Cardiac fibroblast (primary cell): ENCODE measurements at regions not wholly inside any gene's neighbourhood (a gene's known extent, or its start where the extent isn't known, plus 50 kb on each side); places are given as distances from the start of the nearest gene placed in this dataset.
"Not testable (repeated sequence)": the region's sequence is repeated elsewhere in the genome, so short reads cannot be mapped to it uniquely, and the experiment has no call there.

Experiments used
- DNase-seq, 2 donors: peaks; one replicate each; pipeline versions ENCODE4 v3.0.0 to v3.0.0-alpha.2; 2010; ENCODE audit warnings: low read depth in 2 of 2
- H3K4me3 ChIP-seq, 2 donors: replicated peaks in 1 of 2; 1 replicate in 1 of 2; 2 replicates in 1 of 2; pipeline ENCODE4 v1.5.1; 2011; ENCODE audit warnings: low read depth in 2 of 2, low read length in 2 of 2, mild to moderate bottlenecking in 2 of 2, moderate library complexity in 1 of 2
- TF ChIP-seq, protein P1 (sequence below): IDR thresholded peaks from one replicate; pipeline ENCODE4 v1.5.1; 2011; ENCODE audit warnings: low read depth, mild to moderate bottlenecking, low read length, inconsistent platforms

GRCh38 chr10:107542016-107542415, 377.5 kb upstream of the SORCS1 start:
- DNase-seq = no peak
- TF ChIP-seq, protein P1, sequence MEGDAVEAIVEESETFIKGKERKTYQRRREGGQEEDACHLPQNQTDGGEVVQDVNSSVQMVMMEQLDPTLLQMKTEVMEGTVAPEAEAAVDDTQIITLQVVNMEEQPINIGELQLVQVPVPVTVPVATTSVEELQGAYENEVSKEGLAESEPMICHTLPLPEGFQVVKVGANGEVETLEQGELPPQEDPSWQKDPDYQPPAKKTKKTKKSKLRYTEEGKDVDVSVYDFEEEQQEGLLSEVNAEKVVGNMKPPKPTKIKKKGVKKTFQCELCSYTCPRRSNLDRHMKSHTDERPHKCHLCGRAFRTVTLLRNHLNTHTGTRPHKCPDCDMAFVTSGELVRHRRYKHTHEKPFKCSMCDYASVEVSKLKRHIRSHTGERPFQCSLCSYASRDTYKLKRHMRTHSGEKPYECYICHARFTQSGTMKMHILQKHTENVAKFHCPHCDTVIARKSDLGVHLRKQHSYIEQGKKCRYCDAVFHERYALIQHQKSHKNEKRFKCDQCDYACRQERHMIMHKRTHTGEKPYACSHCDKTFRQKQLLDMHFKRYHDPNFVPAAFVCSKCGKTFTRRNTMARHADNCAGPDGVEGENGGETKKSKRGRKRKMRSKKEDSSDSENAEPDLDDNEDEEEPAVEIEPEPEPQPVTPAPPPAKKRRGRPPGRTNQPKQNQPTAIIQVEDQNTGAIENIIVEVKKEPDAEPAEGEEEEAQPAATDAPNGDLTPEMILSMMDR = no peak
- H3K4me3 ChIP-seq = no peak overlapping the region

DNA sequence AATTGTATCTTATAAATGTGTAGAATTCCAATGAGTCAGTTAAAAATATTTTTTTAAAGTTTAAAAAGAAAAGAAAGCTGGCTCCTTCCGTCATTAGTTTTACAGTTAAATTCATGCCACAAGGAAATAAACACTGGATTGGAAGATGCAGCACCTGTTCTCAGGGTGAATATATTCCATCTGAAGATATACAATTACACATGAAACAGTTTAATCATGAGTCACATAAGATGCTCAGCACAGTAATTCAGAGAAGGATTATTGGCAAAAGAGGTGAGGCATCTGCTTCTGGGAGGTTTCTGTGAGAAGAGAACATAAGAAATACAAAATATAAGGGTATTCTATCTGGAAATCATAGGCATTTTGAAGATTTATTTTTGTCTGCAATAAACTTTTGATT, 376.5 kb upstream of the SORCS1 start:
- no peak overlapping the region for H3K4me3 ChIP-seq
- DNase-seq = no peak
- TF ChIP-seq, protein P1 = no peak

DNA sequence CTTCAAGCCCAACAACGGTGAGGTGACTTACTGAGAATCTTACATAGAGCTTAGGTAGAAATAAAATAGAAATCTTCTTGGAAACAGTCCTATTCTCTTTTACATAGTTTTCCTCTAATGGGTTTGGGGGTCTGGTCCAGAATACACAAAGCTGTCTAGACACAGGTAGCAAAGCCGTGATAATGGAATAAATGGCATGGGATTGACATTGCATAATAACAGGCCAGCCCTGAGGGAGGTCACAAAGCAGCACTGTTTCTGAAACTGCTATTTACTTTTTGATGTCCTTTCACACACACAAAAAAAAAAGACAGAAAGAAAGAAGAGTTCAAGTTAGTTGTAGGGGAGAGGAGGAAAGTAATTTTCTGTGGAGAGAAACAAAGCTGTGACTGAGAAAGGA, 364.8 kb upstream of the SORCS1 start:
- TF ChIP-seq, protein P1 = no peak
- H3K4me3 ChIP-seq = no peak overlapping the region
- DNase-seq = no peak

DNA sequence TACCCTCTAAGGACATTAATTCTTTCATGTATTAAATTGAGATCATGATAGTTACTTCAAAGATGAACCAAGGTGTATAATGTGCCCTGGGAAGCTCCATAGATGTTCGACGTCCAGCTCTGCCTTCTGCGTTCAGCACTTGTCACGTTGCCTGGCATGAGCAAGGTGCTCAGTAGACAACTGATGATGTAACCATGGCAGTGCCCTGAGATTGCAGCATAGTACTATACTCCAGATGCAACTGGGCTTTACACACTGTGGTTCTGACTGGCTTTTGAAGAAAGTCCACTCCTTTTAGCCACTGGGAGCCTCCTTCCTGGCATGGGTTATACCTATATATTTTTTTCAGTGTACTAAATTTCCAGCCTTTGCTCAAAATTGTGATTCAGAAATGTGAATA, 355.8 kb upstream of the SORCS1 start:
- DNase-seq = no peak
- no peak overlapping the region for H3K4me3 ChIP-seq
- TF ChIP-seq, protein P1 = no peak

DNA sequence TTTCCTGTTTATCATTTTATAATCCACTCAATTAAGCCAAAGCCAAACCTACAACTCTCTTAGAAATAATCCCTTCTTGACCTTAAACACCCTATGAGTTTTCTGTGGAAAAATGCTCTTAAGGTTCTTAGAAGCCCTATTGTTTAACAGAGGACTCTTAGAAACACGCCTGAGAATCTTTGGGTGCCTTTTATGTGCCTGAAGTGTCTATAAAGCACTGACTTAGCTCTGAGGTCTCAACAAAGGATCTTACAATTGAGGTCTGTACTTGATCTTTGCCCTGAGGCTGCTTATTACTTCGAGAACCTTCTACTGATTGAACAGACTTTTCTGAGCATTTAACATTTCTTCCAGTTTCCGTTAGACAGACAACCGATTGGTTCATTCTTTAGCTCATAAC, 353.3 kb upstream of the SORCS1 start:
- DNase-seq = no peak
- H3K4me3 ChIP-seq = no peak overlapping the region

GRCh38 chr10:107516349-107516748, 351.8 kb upstream of the SORCS1 start:
- DNase-seq = no peak
- no peak overlapping the region for H3K4me3 ChIP-seq
- TF ChIP-seq, protein P1 = no peak

More for the DNA sequence above, 353.3 kb upstream of the SORCS1 start:
- TF ChIP-seq, protein P1 = no peak

- not testable (repeated sequence) for H3K4me3 ChIP-seq, DNase-seq
Observed at GRCh38 chr10:107504011-107504410, 339.5 kb upstream of the SORCS1 start.
